HEK293 (cell line): ENCODE measurements at regions not wholly inside any gene's neighbourhood (a gene's known extent, or its start where the extent isn't known, plus 50 kb on each side); places are given as distances from the start of the nearest gene placed in this dataset.

Experiments used
- CTCF ChIP-seq: fragments of 450-650 bp; formaldehyde crosslinking; IDR thresholded peaks from 2 replicates; pipeline ENCODE4 v1.5.1; 2016; ENCODE audit warnings: missing biosample characterization, missing genetic modification characterization
- ZNF510 ChIP-seq: fragments of 450-650 bp; formaldehyde crosslinking; IDR thresholded peaks from 2 replicates; pipeline ENCODE4 v1.5.1; 2018; ENCODE audit warnings: mild to moderate bottlenecking, missing genetic modification characterization, missing biosample characterization; ENCODE audit not compliant: insufficient replicate concordance
- ZNF518A ChIP-seq: fragments of 450-650 bp; formaldehyde crosslinking; conservative IDR thresholded peaks from 2 replicates; pipeline ENCODE4 v1.5.1; 2016; ENCODE audit warnings: low read depth, missing biosample characterization, missing genetic modification characterization

GRCh38 chr16:64809876-64810629 is 311.8 kb downstream of the CDH11 start:
- no peak for TF ChIP-seq ZNF510 (tag by site-specific recombination)
- TF ChIP-seq CTCF (tag by site-specific recombination) = no peak
- TF ChIP-seq ZNF518A (tag by site-specific recombination) = no peak
